ENCODE measurements at regions not wholly inside any gene's neighbourhood (a gene's known extent, or its start where the extent isn't known, plus 50 kb on each side); places are given as distances from the start of the nearest gene placed in this dataset.
"Not testable (repeated sequence)": the region's sequence is repeated elsewhere in the genome, so short reads cannot be mapped to it uniquely, and the experiment has no call there.

DNA sequence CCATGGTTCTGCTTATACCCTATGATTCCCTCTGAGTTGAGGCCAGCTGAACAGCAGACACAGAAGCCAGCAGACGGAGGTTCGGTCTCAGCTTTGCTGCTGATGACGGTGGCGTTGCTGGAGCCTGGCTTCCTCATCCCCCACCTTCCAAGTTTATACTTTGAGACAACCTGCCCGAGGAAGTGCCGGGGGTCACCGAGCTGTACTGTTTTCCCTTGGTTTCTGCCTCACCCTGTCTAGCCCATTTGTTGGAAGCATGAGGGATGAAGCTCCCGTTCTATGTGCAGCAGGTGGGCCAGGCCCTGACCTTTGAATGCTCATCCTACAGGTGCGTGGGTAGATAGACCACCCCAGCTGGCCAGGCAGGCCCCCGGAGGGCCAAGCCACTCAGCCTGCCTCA lies 117.3 kb downstream of the MYCN start:
- no peak for DNase-seq (ENCODE audit: low read depth in 2 of 2)

DNA sequence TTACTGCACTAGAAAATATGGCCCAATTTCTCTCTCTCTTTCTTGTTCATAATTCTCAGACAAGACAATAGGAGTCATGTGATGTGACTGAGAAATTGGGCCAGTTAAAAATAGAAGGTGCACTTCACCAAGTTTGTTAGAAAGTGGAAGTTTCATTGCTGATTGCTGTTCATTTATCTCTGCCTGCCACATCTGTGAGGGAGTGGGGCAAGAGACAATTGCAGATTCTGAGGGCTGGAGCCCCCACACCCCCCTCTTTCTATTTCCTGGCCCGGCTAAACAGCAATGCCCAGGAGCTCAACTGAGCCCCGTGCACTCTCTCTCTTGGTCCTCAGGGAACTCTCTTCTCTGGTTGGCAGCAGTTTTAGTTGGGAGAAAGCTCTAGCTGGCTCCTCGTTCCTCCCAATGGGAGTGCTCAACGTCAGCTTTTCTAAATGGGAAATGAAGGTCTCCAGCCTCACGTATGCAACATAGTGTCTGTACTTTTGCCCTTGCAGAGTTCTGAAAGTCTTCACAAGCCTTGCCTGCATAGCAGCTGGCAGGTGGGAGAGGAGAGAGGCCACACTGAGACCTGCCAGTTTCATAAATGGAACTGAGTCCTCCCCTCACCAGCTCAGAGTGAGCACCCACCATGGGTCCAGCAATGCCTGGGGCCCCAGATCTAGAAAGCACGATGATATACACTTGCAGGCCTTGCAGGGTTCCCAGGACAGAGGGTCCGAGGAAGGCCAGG lies 115.7 kb downstream of the MYCN start:
- DNase-seq (ENCODE audit: low read depth in 2 of 2): no peak

DNA sequence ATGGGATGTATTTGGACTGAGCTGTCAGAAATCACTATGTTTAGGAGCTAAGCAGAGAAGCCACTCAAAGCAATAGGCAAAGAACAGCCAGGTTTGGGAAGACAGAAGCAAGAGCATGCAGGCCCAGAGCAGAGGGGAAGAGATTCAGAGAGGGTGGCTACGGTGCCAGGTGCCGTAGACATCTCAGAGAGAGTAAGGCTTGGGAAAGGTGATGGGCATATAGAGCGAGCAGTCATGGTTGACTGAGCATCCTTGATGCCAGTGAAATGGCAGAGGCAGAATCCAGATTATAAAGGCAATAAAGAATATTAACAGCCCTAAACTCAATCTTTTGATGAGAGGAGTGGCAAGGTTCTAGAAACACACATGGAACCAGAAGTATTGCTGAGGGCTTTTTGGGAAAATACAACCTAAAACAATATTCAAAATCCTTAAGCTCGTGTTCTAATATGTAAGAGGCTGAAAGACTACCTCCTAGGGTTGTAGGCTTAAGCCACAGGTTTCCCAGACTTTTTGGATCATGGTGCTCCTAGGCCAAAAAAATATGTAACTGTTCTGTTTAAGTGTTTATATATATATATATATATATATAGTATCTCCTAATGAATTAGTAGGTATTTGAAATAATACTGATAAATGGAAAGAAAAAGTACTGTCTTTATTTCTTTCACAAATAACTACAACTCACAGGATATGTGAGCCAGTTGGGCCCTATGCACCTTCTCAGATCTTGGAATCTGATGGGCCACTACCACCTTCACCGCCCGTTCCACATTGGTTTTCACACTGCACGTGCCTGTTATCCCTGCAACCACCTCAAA lies 113.3 kb downstream of the MYCN start:
- DNase-seq (ENCODE audit: low read depth in 2 of 2): no peak

DNA sequence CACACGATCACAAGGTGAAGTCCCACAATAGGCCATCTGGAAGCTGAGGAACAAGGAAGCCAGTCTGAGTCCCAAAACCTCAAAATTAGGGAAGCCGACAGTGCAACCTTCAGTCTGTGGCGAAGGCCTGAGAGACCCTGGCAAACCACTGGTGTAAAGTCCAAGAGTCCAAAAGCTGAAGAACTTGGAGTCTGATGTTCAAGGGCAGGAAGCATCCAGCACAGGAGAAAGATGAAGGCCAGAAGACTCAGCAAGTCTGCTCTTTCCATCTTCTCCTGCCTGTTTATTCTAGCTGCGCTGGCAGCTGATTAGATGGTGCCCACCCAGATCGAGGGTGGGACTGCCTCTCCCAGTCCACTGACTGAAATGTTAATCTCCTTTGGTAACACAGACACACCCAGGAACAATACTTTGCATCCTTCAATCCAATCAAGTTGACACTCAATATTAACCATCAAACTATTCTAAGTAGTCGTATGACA lies 112.3 kb downstream of the MYCN start:
- not testable (repeated sequence) for DNase-seq (ENCODE audit: low read depth in 2 of 2)

DNA sequence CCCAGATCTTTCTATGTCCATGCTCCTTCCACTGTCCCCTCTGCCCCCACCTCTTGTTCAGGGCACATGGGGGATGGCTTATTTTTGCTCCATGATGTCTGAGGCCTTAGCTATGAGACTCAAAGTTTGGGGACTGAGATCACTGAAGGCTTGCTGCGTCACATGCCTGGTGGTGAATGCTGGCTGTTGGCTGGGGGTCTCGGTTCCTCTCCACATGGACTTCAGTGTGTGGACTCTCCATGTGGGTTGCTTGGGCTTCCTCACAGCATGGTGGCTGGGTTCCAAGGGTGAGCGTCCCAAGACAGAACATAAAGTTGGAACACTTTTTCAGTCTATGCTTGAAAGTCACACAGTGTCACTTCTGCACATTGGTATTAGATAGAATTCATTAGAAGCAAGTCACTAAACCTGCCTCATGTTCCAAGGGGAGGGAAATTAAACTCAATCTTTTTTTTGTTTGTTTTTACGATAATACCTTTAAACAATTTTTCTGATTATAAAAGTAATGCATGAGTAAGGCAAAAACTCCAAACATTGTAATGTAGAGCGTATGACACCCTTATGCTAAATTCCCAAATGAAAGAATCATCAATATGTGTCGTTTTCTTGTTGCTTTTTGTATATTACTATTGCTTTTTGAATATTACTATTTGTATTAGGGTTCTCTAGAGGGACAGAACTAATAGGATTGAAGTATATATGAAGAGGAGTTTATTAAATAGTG lies 111.7 kb downstream of the MYCN start:
- no peak for DNase-seq (ENCODE audit: low read depth in 2 of 2)

DNA sequence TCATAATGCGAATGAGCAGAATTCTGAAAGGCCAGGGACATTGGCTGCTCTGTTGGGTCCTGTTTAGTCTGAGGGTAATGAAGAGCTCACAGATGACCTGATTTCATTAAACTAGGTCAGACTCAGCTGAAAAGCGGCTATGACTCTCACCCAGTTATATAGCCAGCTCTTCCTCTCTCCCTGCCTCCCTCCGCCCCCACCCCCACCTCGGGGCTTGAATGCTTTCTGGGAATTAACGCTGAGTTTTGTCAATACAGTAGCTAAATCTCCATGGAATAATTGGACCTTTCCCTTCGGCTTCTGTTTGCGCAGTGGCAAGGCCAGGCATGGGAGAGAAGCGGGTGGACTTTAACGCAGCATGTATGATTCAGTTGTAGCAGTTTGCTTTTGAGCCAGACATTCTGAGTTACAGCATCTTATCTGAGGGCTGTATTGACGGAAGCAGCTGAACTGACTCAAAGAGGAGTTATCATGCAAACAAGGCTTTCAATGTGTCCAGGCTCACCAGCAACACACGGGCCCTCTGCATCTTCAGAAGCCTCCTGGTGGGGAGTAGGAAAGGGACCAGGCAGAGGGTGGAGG lies 110.6 kb downstream of the MYCN start:
- DNase-seq (ENCODE audit: low read depth in 2 of 2): no peak

- no peak for DNase-seq (ENCODE audit: low read depth in 2 of 2)
Observed at GRCh38 chr2:16050261-16050907, 110.0 kb downstream of the MYCN start.

GRCh38 chr2:16049406-16049805 lies 109.1 kb downstream of the MYCN start:
- no peak for DNase-seq (ENCODE audit: low read depth in 2 of 2)

GRCh38 chr2:16048466-16048865 lies 108.1 kb downstream of the MYCN start:
- no peak for DNase-seq (ENCODE audit: low read depth in 2 of 2)

- no peak for DNase-seq (ENCODE audit: low read depth in 2 of 2)
Observed at GRCh38 chr2:16047701-16048100, 107.4 kb downstream of the MYCN start.

GRCh38 chr2:16046649-16047048 lies 106.3 kb downstream of the MYCN start:
- no peak for DNase-seq (ENCODE audit: low read depth in 2 of 2)

DNA sequence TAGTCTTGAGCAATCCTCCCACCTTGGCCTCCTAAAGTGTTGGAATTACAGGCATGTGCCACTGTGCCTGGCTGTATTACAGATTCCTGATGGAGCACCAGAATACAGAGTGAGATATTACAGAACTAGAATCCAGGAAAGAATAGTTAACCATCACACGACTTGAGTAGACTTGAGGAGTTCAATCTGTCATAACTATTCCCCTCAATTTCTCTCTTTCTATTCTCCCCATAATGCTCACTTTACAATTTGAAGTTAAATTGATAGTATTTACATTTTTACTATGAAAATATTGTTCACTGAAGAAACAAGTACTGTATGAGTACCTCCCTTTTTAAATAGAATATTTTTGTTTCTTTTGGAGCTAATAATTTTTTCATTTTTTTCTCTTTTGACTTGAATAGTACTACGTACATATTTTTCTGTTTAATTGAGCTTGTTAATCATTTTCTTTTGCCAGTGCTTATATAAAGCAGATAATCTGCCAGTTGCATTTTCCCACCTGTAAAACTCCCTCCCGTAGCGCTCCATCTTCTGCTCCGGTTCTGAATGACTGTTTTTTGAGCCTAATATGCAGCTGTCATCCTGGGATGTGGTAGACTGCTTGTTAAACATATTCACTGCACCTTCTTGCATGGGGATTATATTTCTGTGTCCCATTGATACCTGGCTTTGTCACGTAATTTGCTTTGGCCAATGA lies 105.5 kb downstream of the MYCN start:
- DNase-seq (ENCODE audit: low read depth in 2 of 2): no peak

DNA sequence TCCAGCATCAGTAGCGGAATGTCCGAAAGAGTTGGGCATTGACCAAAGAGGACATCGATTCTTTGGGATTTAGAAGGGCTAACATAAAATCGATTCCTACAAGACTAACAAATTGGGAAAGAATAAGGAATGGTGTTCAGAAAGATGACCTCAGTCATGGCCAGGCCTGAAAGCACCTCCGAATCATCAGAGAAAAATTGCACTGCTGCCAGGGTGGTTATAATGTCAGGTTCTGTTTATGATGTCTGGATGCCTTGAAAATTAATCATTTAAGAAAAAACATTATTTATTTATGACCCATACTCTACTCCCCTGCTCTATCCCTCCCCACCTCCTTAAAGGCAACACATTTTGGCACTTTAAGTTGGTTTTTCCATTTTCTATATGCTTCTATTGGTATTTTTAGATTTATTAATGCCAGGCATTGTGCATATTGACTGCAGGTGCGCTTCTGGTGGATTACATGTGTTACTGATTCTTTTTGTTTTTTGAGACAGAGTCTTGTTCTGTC lies 104.7 kb downstream of the MYCN start:
- DNase-seq (ENCODE audit: low read depth in 2 of 2): no peak

DNA sequence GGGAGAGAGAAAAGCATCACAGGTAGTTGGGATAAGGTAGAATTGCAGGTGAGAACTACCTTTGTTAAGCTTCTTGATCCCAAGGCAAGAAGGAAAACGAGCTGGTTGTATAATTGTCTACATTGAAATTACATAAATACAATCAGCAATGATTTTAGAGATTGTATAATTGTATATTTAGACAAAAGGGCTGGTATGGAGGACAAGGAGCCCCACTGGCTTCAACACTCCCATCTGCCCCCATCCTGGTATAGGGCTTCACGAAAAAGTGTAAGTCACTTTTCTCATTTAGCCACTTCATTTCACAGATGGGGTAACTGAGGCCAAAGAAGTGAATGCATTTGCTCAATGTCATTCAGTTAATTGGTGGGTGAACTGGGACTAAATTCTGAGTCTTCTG lies 103.3 kb downstream of the MYCN start:
- no peak for DNase-seq (ENCODE audit: low read depth in 2 of 2)

- no peak for DNase-seq (ENCODE audit: low read depth in 2 of 2)
Observed at GRCh38 chr2:16043192-16043591, 102.8 kb downstream of the MYCN start.

DNA sequence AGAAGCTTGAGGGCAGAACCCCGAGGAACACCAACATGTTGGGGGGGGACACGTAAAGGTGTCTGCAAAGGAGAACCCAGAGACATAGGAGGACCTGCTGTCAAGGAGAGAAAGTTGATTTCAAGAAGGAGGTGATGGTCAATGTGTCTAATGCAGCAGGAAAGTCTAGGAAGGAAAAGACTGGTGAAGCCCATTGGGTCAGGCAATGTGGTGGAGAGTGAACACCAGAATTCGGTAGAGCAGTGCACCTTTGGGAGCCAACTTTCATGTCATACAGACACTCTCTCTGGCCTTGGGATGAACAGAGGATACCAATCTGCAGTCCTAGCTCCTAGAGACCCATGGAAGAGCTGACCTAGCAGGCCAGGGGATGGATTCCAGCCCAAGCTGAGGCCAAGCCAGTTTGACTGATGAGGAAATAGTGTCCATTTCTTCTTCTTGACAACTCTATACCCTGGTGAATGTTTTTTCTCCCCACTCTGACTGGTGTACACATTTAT lies 101.9 kb downstream of the MYCN start:
- DNase-seq (ENCODE audit: low read depth in 2 of 2): no peak

GRCh38 chr2:16040271-16041010 lies 100.1 kb downstream of the MYCN start:
- DNase-seq (ENCODE audit: low read depth in 2 of 2): no peak

GRCh38 chr2:16039823-16040222 lies 99.5 kb downstream of the MYCN start:
- no peak for DNase-seq (ENCODE audit: low read depth in 2 of 2)

GRCh38 chr2:16039055-16039454 lies 98.7 kb downstream of the MYCN start:
- no peak for DNase-seq (ENCODE audit: low read depth in 2 of 2)

DNA sequence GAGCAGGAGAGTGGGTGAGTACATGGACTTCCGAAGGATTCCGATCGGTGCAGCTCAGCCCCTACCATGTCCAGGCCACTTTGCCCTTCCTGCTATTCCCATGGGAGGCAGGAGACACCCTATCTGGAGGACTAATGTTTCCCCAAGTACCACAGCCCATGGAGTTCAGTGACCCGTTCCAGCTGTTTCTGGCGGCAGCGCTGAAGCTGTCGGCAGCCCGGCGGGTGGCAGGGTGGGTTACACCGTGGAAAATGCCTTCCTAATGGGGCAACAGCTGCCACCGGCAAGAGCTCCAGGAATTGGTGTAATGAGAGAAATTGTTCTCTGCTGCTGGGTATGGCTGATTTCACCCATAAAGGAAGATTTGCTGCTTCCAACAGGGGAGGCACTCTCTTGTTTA lies 98.3 kb downstream of the MYCN start:
- no peak for DNase-seq (ENCODE audit: low read depth in 2 of 2)
